HG03025 (cell line): ENCODE measurements at regions not wholly inside any gene's neighbourhood (a gene's known extent, or its start where the extent isn't known, plus 50 kb on each side); places are given as distances from the start of the nearest gene placed in this dataset.
"Not testable (repeated sequence)": the region's sequence is repeated elsewhere in the genome, so short reads cannot be mapped to it uniquely, and the experiment has no call there.

ENCODE experiments used
- ATAC-seq: cut with Tn5 transposase; IDR thresholded peaks from one replicate; pipeline ENCODE4 v1.9.1; 2021; ENCODE audit warnings: mild to moderate bottlenecking, moderate library complexity; ENCODE audit not compliant: unreplicated experiment, low FRiP score

DNA sequence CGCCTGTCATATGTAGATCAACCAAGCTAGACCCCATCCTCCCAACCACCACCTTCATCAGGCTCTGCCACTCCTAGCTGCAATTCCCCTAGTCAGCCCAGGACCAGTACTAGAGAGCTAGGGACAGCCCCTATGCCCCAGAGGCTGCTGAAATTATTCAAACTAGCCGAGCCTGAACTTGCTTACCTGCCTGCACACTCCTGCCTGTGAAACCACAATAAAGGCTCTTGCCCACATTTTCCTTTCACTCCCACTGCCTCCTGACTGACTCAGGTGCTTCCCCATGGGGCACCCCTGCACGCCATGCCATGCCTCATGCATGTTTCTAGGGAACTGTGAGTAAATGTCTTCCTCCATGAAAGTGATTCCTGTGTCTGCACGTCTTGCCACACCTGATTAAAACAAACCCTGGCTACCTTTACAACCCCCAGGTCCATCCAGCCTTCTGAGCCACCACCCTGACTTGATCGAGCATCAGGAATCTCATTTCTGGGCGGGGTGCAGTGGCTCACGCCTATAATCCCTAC lies 66.5 kb upstream of the IER3 start:
- ATAC-seq, result peak; percentile 68

DNA sequence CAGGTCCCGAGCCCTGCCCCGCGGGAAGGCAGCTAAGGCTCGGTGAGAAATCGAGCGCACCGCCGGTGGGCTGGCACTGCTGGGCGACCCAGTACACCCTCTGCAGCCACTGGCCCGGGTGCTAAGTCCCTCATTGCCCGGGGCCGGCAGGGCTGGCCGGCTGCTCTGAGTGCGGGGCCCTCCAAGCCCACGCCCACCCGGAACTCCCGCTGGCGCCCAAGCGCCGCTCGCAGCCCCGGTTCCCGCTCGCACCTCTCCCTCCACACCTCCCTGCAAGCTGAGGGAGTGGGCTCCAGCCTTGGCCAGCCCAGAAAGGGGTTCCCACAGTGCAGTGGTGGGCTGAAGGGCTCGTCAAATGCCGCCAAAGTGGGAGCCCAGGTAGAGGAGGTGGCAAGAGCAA lies 63.2 kb upstream of the IER3 start:
- ATAC-seq, result not testable (repeated sequence)

DNA sequence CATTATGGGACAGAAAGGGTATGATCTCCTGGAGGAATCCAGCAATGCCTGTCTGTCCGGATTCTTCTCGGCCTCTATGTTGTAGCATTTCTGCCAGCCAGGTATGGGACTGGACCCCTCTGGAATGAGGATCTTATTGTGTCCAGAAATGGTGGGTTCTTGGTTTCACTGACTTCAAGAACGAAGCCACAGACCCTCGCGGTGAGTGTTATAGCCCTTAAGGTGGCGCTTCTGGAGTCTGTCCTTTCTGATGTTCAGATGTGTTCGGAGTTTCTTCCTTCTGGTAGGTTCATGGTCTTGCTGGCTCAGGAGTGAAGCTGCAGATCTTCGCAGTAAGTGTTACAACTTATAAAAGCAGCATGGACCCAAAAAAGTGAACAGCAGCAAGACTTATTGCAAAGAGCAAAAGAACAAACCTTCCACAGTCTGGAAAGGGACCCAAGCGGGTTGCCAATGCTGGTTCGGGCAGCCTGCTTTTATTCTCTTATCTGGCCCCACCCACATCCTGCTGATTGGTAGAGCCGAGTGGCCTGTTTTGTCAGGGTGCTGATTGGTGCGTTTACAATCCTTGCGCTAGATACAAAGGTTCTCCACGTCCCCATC lies 62.3 kb upstream of the IER3 start:
- no peak for ATAC-seq

DNA sequence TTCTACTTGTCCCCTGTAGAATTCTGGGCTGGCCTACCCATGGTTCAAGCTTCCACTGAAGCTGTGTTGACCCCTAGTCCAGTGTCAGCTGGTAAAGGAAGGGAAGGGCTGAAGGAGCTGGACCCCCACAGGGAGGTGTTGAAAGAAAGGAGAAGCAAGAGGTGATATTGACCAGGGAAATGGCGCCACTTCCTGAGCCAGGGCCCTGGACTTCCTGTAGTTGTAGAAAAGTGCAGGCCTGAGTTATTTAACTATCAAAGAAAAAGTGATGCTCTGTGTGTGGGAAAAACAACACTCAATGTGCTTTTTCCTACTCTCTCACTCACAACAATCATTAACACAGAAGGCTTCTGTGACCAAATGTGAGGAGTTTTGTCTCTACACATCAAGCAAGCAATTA lies 60.0 kb upstream of the IER3 start:
- ATAC-seq, result no peak

DNA sequence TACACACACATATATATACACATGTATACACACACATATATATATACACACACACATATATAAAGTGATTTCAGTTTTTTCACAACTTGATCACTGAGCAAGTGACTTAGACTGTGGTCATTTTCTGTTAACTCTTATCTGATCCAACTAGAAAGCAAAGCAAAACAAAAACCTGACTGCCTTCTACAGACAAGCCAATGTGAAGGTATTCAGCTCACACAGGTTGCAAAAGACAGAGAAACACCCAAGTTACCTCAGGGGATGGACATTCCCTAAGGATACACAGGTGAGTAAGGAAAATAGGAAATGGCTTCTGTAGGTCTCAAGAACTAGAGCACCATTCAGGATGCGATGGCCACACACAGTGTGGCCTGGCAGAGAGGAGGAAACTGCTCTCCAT lies 58.4 kb upstream of the IER3 start:
- ATAC-seq, result no peak

DNA sequence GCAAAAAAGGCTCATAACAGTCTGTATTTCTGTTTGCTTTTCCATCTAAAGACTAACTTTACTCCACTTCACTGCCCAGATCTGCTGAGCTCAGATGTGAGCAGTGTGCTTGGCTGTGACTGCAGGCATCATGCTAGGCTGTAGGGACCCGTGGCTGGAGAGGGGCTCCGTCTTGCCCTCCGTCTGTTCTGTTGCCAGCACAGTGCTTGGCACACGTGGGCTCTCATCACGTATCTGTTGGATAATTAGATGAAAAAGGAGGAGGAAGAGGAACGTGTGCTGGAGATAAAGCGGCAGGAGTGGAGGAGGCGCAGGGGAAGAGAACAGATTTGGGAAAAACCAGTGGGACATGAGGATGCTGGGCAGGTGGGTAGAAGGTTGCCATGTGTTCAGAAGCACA lies 57.6 kb upstream of the IER3 start:
- no peak for ATAC-seq

DNA sequence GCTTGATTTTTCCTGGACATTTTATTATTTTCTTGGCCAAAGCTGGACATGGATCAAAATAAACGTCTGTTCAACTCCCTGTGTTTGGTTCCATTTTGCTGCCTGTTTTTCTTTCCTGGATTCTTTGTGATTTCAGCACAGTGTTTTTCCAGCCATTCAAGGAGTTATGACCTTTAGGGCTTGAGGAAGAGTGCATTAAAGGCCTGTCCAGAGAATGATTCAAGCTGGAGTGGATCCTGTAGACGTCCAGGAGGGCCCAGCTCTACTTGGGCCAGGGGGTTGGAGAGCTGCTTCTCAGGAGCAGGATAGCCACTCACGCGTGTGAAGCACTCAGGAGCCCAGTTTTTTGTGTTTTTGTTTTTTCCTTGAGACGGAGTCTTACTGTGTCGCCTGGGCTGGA lies 56.5 kb upstream of the IER3 start:
- no peak for ATAC-seq

DNA sequence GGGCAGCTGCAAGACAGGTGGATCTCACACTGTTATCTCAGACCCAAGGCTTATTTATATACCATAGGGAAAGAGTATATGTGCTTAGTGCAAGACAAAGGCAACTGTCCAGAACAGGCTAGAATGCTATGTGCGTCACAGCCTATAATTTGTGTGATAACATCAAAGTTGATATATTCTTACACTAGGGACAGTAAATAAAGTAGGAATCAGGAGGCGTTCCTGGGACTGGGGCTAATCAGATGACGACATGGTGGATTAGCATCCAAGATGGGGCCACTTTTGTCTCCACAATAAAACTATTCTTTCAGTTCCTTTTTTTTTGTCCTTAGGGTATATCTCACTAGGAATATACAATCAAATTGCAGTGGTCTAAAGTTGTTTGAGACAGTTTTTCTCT lies 54.9 kb upstream of the IER3 start:
- ATAC-seq, result no peak

DNA sequence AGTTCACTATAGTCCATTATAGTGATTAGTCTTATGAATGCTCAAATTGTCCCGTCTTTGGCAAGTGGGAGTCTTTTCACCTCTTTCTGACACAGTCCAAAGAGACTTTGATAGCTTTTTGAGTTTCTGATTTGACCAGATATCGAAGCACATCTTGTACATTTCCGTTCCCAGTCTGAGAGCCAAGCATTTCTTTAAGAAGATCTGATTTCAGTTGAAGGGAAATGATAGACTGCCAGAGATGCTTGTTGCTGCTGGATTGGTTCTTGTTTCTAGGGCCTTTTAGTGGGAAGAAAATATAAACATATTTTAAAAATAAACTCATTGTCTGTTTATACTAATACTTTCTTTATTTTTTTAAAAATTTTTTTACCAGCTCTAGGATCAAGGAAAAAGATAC lies 54.1 kb upstream of the IER3 start:
- ATAC-seq, result no peak

DNA sequence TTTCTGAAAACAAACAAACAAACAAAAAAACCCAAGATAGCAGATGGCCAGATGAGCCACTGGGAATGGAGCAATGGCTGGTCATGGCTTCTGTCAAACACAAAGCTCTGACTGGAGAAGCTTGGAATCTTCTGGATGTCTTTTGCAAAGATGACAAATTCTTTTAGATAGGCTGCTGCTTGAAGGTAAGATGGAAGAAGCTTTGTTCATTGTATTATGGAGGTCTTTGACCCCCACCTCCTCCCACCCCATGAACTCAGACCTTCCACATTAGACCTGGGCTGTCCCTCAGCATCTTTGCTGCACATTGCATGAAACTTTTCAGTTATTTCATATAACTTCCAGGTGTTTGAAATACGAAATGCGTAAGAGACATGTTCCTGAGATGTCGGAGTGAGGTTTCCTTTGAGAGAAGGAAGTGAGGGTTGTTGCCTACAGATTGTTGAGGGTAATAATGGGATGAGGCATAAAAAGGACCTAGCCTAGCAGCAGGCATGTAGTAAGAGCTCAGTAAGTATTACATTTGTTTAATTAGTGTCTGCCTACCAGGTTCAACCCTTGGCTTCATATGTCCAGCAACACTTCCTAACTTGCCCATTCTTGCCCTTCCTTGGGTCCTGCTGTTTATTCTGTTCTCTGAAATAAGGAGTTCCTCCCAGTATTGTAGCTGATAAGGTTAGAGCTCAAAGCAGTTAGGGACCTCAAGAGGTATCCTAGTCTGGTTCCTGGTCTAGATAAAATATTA lies 51.4 kb upstream of the IER3 start:
- no peak for ATAC-seq
